ENCODE measurements at regions not wholly inside any gene's neighbourhood (a gene's known extent, or its start where the extent isn't known, plus 50 kb on each side); places are given as distances from the start of the nearest gene placed in this dataset.
"Not testable (repeated sequence)": the region's sequence is repeated elsewhere in the genome, so short reads cannot be mapped to it uniquely, and the experiment has no call there.

DNA sequence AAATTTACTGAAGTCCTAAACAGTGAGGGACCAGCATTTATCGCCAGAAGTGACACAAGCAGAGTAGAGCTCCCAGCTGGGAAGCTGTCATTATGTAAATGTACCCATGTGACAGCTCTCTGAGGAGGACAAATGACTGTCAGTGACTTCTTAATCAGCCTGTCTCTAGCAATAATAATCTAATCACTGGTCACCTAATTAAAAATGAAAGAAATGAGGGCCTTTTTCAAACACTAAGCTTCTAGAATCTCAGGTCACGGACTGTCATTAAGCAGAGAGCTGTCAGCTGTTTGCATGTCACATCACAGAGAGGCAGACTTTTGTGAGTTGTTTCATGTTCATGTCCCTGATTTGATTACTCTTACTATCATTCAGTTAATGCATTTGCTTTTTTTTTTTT is 77.9 kb upstream of the FBXL17 start:
- H3K4me3 Mint-ChIP-seq: no peak overlapping the region
- no peak overlapping the region for H3K27ac Mint-ChIP-seq
- peaks cover 5% of the 10 kb centered on the region for H3K9me3 Mint-ChIP-seq
- intact Hi-C loops (cut with micrococcal nuclease): no loop called here
- H3K27me3 Mint-ChIP-seq (ENCODE audit: low read depth): peaks cover 9% of the 10 kb centered on the region
- no peak for DNase-seq
- CTCF ChIA-PET: no interaction called here
- H3K4me1 Mint-ChIP-seq (ENCODE audit: low read depth): no peaks in the 10 kb centered on the region
- H3K36me3 Mint-ChIP-seq (ENCODE audit: low read depth): no peaks in the 10 kb centered on the region

DNA sequence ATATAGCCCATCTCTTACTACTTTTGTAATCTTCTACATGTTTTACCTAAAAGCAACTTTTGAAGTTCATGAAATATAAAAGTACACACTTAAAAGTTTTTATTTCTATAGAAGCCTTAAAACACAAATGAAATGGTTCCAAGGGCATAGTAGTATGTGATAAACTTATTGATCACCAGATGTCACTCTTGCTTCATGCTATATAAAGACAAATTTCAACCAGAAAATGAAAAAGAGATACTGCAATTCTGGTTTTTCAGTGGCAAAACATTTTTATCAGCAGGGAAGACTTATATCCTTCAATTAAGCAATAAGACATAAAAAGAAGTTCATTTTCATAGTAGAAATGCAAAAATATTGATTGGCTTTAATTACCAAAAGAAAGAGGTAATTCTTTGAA is 69.4 kb upstream of the FBXL17 start:
- Mint-ChIP-seq H3K4me1 (ENCODE audit: low read depth) (no peaks in the 10 kb centered on the region), H3K27ac (no peak overlapping the region), H3K9me3 (peaks cover 20% of the 10 kb centered on the region), H3K4me3 (no peak overlapping the region), H3K36me3 (ENCODE audit: low read depth) (no peaks in the 10 kb centered on the region), H3K27me3 (ENCODE audit: low read depth) (peaks cover 5% of the 10 kb centered on the region)
- DNase-seq: no peak
- CTCF ChIA-PET: no interaction called here
- intact Hi-C loops (cut with micrococcal nuclease): no loop called here

- H3K9me3 Mint-ChIP-seq; DNase-seq; H3K27ac Mint-ChIP-seq; H3K36me3 Mint-ChIP-seq (ENCODE audit: low read depth); H3K4me3 Mint-ChIP-seq; H3K4me1 Mint-ChIP-seq (ENCODE audit: low read depth); CTCF ChIA-PET; intact Hi-C loops (cut with micrococcal nuclease); H3K27me3 Mint-ChIP-seq (ENCODE audit: low read depth): not testable (repeated sequence)
These were observed 62.2 kb upstream of the FBXL17 start for GRCh38 chr5:108444130-108444529.

DNA sequence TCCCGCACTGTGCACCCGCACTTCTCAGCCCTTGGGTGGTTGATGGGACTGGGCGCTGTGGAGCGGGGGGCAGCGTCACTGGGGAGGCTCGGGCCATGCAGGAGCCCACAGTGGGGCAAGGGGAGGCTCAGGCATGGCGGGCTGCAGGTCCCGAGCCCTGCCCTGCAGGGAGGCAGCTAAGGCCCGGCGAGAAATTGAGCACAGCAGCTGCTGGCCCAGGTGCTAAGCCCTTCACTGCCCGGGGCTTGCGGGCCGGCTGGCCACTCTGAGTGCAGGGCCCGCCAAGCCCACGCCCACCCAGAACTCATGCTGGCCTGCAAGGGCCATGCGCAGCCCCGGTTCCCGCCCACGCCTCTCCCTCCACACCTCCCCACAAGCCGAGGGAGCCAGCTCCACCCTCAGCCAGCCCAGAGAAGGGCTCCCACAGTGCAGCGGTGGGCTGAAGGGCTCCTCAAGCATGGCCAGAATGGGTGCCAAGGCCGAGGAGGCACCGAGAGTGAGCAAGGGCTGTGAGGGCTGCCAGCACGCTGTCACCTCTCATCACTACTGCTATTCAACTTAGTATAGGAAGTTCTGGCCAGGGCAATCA is 60.3 kb upstream of the FBXL17 start:
- H3K9me3 Mint-ChIP-seq; DNase-seq; intact Hi-C loops (cut with micrococcal nuclease); H3K27ac Mint-ChIP-seq; H3K36me3 Mint-ChIP-seq (ENCODE audit: low read depth); CTCF ChIA-PET; H3K4me3 Mint-ChIP-seq; H3K4me1 Mint-ChIP-seq (ENCODE audit: low read depth); H3K27me3 Mint-ChIP-seq (ENCODE audit: low read depth): not testable (repeated sequence)

GRCh38 chr5:108437425-108437824 is 55.5 kb upstream of the FBXL17 start:
- CTCF ChIA-PET: no interaction called here
- intact Hi-C loops (cut with micrococcal nuclease): no loop called here

GRCh38 chr5:108436696-108437095 is 54.8 kb upstream of the FBXL17 start:
- CTCF ChIA-PET: no interaction called here
- Mint-ChIP-seq H3K9me3 (no peaks in the 10 kb centered on the region), H3K36me3 (ENCODE audit: low read depth) (no peaks in the 10 kb centered on the region), H3K4me3 (no peak overlapping the region), H3K27me3 (ENCODE audit: low read depth) (peaks cover 8% of the 10 kb centered on the region), H3K27ac (no peak overlapping the region), H3K4me1 (ENCODE audit: low read depth) (no peaks in the 10 kb centered on the region)
- DNase-seq: no peak
- intact Hi-C loops (cut with micrococcal nuclease): no loop called here

More at GRCh38 chr5:108437425-108437824, 55.5 kb upstream of the FBXL17 start:
- no peaks in the 10 kb centered on the region for H3K4me1 Mint-ChIP-seq (ENCODE audit: low read depth)
- no peak for DNase-seq
- H3K4me3 Mint-ChIP-seq: no peak overlapping the region
- H3K27me3 Mint-ChIP-seq (ENCODE audit: low read depth): peaks cover 8% of the 10 kb centered on the region
- H3K9me3 Mint-ChIP-seq: no peaks in the 10 kb centered on the region
- H3K36me3 Mint-ChIP-seq (ENCODE audit: low read depth): no peaks in the 10 kb centered on the region
- no peak overlapping the region for H3K27ac Mint-ChIP-seq

GRCh38 chr5:108433600-108433999 is 51.7 kb upstream of the FBXL17 start:
- H3K4me1 Mint-ChIP-seq (ENCODE audit: low read depth): no peaks in the 10 kb centered on the region
- DNase-seq: no peak
- peaks cover 8% of the 10 kb centered on the region for H3K27me3 Mint-ChIP-seq (ENCODE audit: low read depth)
- no peaks in the 10 kb centered on the region for H3K9me3 Mint-ChIP-seq
- H3K36me3 Mint-ChIP-seq (ENCODE audit: low read depth): no peaks in the 10 kb centered on the region
- intact Hi-C loops (cut with micrococcal nuclease): no loop called here
- no peak overlapping the region for H3K27ac Mint-ChIP-seq
- CTCF ChIA-PET: no interaction called here
- no peak overlapping the region for H3K4me3 Mint-ChIP-seq

GRCh38 chr5:108432024-108432423 is 50.1 kb upstream of the FBXL17 start:
- no peak overlapping the region for H3K27ac Mint-ChIP-seq

More at GRCh38 chr5:108432024-108432423, 50.1 kb upstream of the FBXL17 start:
- intact Hi-C loops (cut with micrococcal nuclease): no loop called here
- Mint-ChIP-seq H3K9me3 (no peaks in the 10 kb centered on the region), H3K4me1 (ENCODE audit: low read depth) (no peaks in the 10 kb centered on the region), H3K36me3 (ENCODE audit: low read depth) (no peaks in the 10 kb centered on the region), H3K27me3 (ENCODE audit: low read depth) (peaks cover 18% of the 10 kb centered on the region), H3K4me3 (no peak overlapping the region)
- CTCF ChIA-PET: no interaction called here
- DNase-seq: no peak

Data from activated naive CD4-positive, alpha-beta T cell treated with anti-CD3 and anti-CD28 coated beads for 36 hours (primary cell).